SK-N-SH (cell line): ENCODE measurements at regions not wholly inside any gene's neighbourhood (a gene's known extent, or its start where the extent isn't known, plus 50 kb on each side); places are given as distances from the start of the nearest gene placed in this dataset.

Experiments used
- CTCF ChIA-PET: fragments of 300-600, 350-600 bp; formaldehyde crosslinking; extraction: SDS; loops from one replicate; lab custom pipeline; 2021; lab: Yijun Ruan, JAX
- POLR2A ChIA-PET: fragments of 350-600 bp; sonication (Branson Sonifier 250); formaldehyde crosslinking; extraction: SDS; loops from one replicate; lab custom pipeline; 2020; ENCODE audit warnings: antibody characterized with exemption, inconsistent platforms; lab: Yijun Ruan, JAX
- DNase-seq: peaks from one replicate; pipeline ENCODE4 v3.0.0; 2012
- H2AFZ ChIP-seq: fragments of 200-600 bp; sonication (generic); 2 replicates; pipeline ENCODE4 v1.8.1; 2016; ENCODE audit warnings: antibody characterized with exemption, mild to moderate bottlenecking, low read depth
- H3F3A ChIP-seq: fragments of 200-600 bp; sonication (generic); replicated peaks from 2 replicates; pipeline ENCODE3; 2016; ENCODE audit warnings: antibody characterized with exemption, mild to moderate bottlenecking; ENCODE audit not compliant: insufficient read depth
- H3K27ac ChIP-seq, 2 experiments: fragments of 200-500 bp in 1 of 2; fragments of 200-600 bp in 1 of 2; sonication (Bioruptor generic) in 1 of 2; sonication (generic), shearing (Covaris generic) in 1 of 2; 2 replicates each; pipeline versions ENCODE4 v1.5.1 to v1.6.1; 2014 to 2016; ENCODE audit warnings: low read depth in 2 of 2, inconsistent platforms in 1 of 2, low read length in 1 of 2, mild to moderate bottlenecking in 1 of 2, mixed read lengths in 1 of 2
- H3K27me3 ChIP-seq: fragments of 200-600 bp; sonication (generic), shearing (Covaris generic); 2 replicates; pipeline ENCODE4 v1.6.1; 2016; ENCODE audit warnings: mixed run types; ENCODE audit not compliant: insufficient read depth
- H3K36me3 ChIP-seq, 2 experiments: fragments of 200-500 bp in 1 of 2; fragments of 200-600 bp in 1 of 2; sonication (Bioruptor generic) in 1 of 2; sonication (generic) in 1 of 2; replicated peaks in 1 of 2; 2 replicates each; pipeline versions ENCODE3 to v1.5.1; 2014 to 2016; ENCODE audit warnings: low read length in 1 of 2, mild to moderate bottlenecking in 1 of 2; ENCODE audit not compliant: insufficient read depth in 2 of 2, control insufficient read depth in 1 of 2
- H3K4me1 ChIP-seq, 2 experiments: fragments of 200-500 bp in 1 of 2; fragments of 200-600 bp in 1 of 2; sonication (Bioruptor generic) in 1 of 2; sonication (generic), shearing (Covaris generic) in 1 of 2; 2 replicates each; pipeline versions ENCODE4 v1.5.1 to v1.6.1; 2014 to 2016; ENCODE audit warnings: low read depth in 1 of 2, low read length in 1 of 2, mixed run types in 1 of 2; ENCODE audit not compliant: insufficient read depth in 2 of 2, control insufficient read depth in 1 of 2
- H3K4me2 ChIP-seq: fragments of 200-600 bp; sonication (generic), shearing (Covaris generic); 2 replicates; pipeline ENCODE4 v1.6.1; 2017; ENCODE audit warnings: mixed run types
- H3K4me3 ChIP-seq, 2 experiments: fragments of 200-500 bp in 1 of 2; fragments of 200-600 bp in 1 of 2; sonication (Bioruptor generic) in 1 of 2; sonication (generic), shearing (Covaris generic) in 1 of 2; 2 replicates each; pipeline versions ENCODE4 v1.5.1 to v1.8.1; 2014 to 2016; ENCODE audit warnings: low read depth in 2 of 2, inconsistent platforms in 1 of 2, low read length in 1 of 2, mild to moderate bottlenecking in 1 of 2, mixed read lengths in 1 of 2, moderate library complexity in 1 of 2
- H3K79me2 ChIP-seq: fragments of 200-600 bp; sonication (generic); 2 replicates; pipeline ENCODE4 v1.8.1; 2017; ENCODE audit warnings: mild to moderate bottlenecking; ENCODE audit not compliant: insufficient read depth
- H3K9ac ChIP-seq: fragments of 200-600 bp; sonication (generic); 2 replicates; pipeline ENCODE4 v1.6.1; 2017; ENCODE audit warnings: mixed run types
- H3K9me2 ChIP-seq: fragments of 200-600 bp; sonication (generic); 2 replicates; pipeline ENCODE4 v1.6.1; 2017; ENCODE audit warnings: mixed run types
- H3K9me3 ChIP-seq: fragments of 200-600 bp; sonication (generic); 2 replicates; pipeline ENCODE4 v1.6.1; 2017; ENCODE audit warnings: mixed run types, mild to moderate bottlenecking, moderate library complexity
- H4K20me1 ChIP-seq: fragments of 200-600 bp; sonication (generic); 2 replicates; pipeline ENCODE4 v1.6.1; 2017; ENCODE audit warnings: mild to moderate bottlenecking, mixed run types; ENCODE audit not compliant: insufficient read depth
- ELF1 ChIP-seq: IDR thresholded peaks from 2 replicates; pipeline ENCODE4 v1.4.0; 2012
- EP300 ChIP-seq, 2 experiments: IDR thresholded peaks; 2 replicates each; pipeline versions ENCODE4 v1.4.0 to v1.6.1; 2012; ENCODE audit warnings: borderline replicate concordance in 1 of 2, low read depth in 1 of 2, low read length in 1 of 2
- EZH2phosphoT487 ChIP-seq: fragments of 200-600 bp; sonication (generic); IDR thresholded peaks from 2 replicates; pipeline ENCODE4 v1.6.1; 2017; ENCODE audit warnings: low read depth, mixed run types, mild to moderate bottlenecking, antibody characterized with exemption, moderate library complexity, borderline replicate concordance
- FOXJ3 ChIP-seq: sonication (generic); formaldehyde crosslinking; IDR thresholded peaks from 2 replicates; pipeline ENCODE4 v1.5.1; 2020; ENCODE audit warnings: mild to moderate bottlenecking, missing genetic modification reagents
- GATA2 ChIP-seq: sonication (generic); formaldehyde crosslinking; IDR thresholded peaks from 2 replicates; pipeline ENCODE4 v1.5.0; 2020; ENCODE audit warnings: mild to moderate bottlenecking, missing genetic modification reagents
- MEF2A ChIP-seq: IDR thresholded peaks from 2 replicates; pipeline ENCODE4 v1.4.0; 2012; ENCODE audit warnings: low read depth, borderline replicate concordance
- NFIC ChIP-seq: IDR thresholded peaks from 2 replicates; pipeline ENCODE4 v1.4.0; 2012; ENCODE audit warnings: borderline replicate concordance
- NRF1 ChIP-seq: IDR thresholded peaks from 2 replicates; pipeline ENCODE4 v1.6.1; 2012; ENCODE audit warnings: low read depth, mild to moderate bottlenecking, low read length
- RAD21 ChIP-seq: IDR thresholded peaks from 2 replicates; pipeline ENCODE4 v1.6.1; 2012; ENCODE audit warnings: mild to moderate bottlenecking, low read length
- RCOR1 ChIP-seq: fragments of 150-350 bp; IDR thresholded peaks from 2 replicates; pipeline ENCODE4 v1.6.1; 2017; ENCODE audit warnings: antibody characterized with exemption, low read length
- RXRA ChIP-seq: IDR thresholded peaks from 2 replicates; pipeline ENCODE4 v1.4.0; 2012; ENCODE audit warnings: low read depth, mild to moderate bottlenecking, borderline replicate concordance
- SIN3A ChIP-seq: IDR thresholded peaks from 2 replicates; pipeline ENCODE4 v1.6.1; 2012; ENCODE audit warnings: low read depth, mild to moderate bottlenecking, low read length, moderate library complexity, borderline replicate concordance
- SMC3 ChIP-seq: IDR thresholded peaks from 2 replicates; pipeline ENCODE4 v1.6.1; 2012; ENCODE audit warnings: low read depth, low read length, improper control_type of control experiment
- TAF1 ChIP-seq: IDR thresholded peaks from 2 replicates; pipeline ENCODE4 v1.6.1; 2012; ENCODE audit warnings: low read depth, mild to moderate bottlenecking, low read length, moderate library complexity, borderline replicate concordance
- TCF12 ChIP-seq: IDR thresholded peaks from 2 replicates; pipeline ENCODE4 v1.4.0; 2012
- TEAD4 ChIP-seq: IDR thresholded peaks from 2 replicates; pipeline ENCODE4 v1.4.0; 2012; ENCODE audit warnings: mild to moderate bottlenecking, borderline replicate concordance; ENCODE audit not compliant: insufficient read depth
- WGBS: methylation state at CpG from one replicate; pipeline ENCODE4 v1.1.6; 2017; ENCODE audit warnings: low lambda C conversion rate; 5-methylcytosine and 5-hydroxymethylcytosine counted together
- TF ChIP-seq, protein P1 (sequence below): fragments of 150-350 bp; IDR thresholded peaks from 2 replicates; pipeline ENCODE4 v1.6.1; 2017; ENCODE audit warnings: antibody characterized with exemption, low read length, low read depth, borderline replicate concordance
- TF ChIP-seq, protein P2 (sequence below): IDR thresholded peaks from 2 replicates; pipeline ENCODE4 v1.4.0; 2012; ENCODE audit warnings: low read depth, borderline replicate concordance

DNA sequence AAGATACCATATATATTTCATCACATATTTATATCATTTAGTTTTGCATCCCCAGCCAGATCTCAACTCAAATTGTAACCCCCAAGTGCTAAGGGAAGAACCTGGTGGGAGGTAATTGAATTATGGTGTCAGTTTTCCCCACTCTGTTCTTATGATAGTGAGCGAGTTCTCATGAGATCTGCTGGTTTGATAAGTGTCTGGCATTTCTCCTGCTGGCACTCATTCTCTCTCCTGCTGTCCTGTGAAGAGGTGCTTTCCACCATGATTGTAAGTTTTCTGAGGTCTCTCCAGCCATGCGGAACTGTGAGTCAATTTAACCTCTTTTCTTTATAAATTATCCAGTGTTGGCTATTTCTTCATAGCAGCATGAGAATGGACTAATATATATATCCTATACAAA, 462.5 kb upstream of the SLITRK5 start:
- no peak for DNase-seq
- H3K4me2 ChIP-seq: no peak overlapping the region
- no peak overlapping the region for H3K9ac ChIP-seq
- CTCF ChIA-PET: no interaction called here
- no peaks in the 10 kb centered on the region for H3K9me3 ChIP-seq
- H3K4me3 ChIP-seq: no peak overlapping the region
- TF ChIP-seq MEF2A (no peak), EP300 (IDR thresholded peaks at IDR 0.05; ENCODE audit: borderline replicate concordance in 1 of 2, low read depth in 1 of 2, low read length in 1 of 2) (no peak), RCOR1 (no peak), ELF1 (no peak), NFIC (no peak), RXRA (no peak), TCF12 (no peak), TAF1 (no peak), SMC3 (no peak)
- TF ChIP-seq, protein P1, sequence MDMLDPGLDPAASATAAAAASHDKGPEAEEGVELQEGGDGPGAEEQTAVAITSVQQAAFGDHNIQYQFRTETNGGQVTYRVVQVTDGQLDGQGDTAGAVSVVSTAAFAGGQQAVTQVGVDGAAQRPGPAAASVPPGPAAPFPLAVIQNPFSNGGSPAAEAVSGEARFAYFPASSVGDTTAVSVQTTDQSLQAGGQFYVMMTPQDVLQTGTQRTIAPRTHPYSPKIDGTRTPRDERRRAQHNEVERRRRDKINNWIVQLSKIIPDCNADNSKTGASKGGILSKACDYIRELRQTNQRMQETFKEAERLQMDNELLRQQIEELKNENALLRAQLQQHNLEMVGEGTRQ: no peak
- POLR2A ChIA-PET: no interaction called here
- H3K27me3 ChIP-seq: no peaks in the 10 kb centered on the region
- no peak overlapping the region for H3K27ac ChIP-seq
- H3K9me2 ChIP-seq: 0 out of 2 replicates have a peak, but pooled peaks cover 3% of the 10 kb centered on the region
- H2AFZ ChIP-seq: no peak overlapping the region
- no peaks in the 10 kb centered on the region for H3F3A ChIP-seq
- WGBS: 5% methylated on average over 2 of the region's 2 CpGs
- H3K4me1 ChIP-seq: no peaks in the 10 kb centered on the region
- no peaks in the 10 kb centered on the region for H3K79me2 ChIP-seq
- H3K36me3 ChIP-seq: no peaks in the 10 kb centered on the region
- H4K20me1 ChIP-seq: no peaks in the 10 kb centered on the region

DNA sequence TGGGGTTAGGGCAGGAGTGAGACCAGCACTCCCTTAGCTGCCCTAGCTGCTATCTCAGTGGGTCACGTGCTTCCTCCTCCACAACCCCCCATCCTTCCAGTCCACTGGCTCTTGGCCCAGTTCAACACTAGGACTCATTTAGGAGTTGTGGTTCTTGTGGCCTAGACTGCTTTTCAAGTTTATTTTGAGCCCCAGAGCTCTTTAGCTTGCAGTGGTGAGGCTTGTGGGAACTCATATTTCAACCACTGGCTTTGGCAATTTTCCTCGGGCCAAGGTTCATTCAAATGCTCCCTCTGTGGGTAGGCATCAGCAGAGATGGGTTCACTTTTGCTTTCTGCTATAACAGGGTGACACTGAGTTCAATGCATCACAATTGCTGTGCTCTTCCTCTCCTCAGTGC, 436.2 kb upstream of the SLITRK5 start:
- no peaks in the 10 kb centered on the region for H4K20me1 ChIP-seq
- H3K4me1 ChIP-seq: no peaks in the 10 kb centered on the region
- no peaks in the 10 kb centered on the region for H3K36me3 ChIP-seq
- no peak for DNase-seq
- H3K9me3 ChIP-seq: no peaks in the 10 kb centered on the region
- H3K4me2 ChIP-seq: no peak overlapping the region
- H3K79me2 ChIP-seq: no peaks in the 10 kb centered on the region
- no peak overlapping the region for H3K4me3 ChIP-seq
- no peak overlapping the region for H3K27ac ChIP-seq
- no peaks in the 10 kb centered on the region for H3F3A ChIP-seq
- 0% methylated on average over 2 of the region's 2 CpGs for WGBS
- TF ChIP-seq, protein P2, sequence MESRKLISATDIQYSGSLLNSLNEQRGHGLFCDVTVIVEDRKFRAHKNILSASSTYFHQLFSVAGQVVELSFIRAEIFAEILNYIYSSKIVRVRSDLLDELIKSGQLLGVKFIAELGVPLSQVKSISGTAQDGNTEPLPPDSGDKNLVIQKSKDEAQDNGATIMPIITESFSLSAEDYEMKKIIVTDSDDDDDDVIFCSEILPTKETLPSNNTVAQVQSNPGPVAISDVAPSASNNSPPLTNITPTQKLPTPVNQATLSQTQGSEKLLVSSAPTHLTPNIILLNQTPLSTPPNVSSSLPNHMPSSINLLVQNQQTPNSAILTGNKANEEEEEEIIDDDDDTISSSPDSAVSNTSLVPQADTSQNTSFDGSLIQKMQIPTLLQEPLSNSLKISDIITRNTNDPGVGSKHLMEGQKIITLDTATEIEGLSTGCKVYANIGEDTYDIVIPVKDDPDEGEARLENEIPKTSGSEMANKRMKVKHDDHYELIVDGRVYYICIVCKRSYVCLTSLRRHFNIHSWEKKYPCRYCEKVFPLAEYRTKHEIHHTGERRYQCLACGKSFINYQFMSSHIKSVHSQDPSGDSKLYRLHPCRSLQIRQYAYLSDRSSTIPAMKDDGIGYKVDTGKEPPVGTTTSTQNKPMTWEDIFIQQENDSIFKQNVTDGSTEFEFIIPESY: no peak
- TF ChIP-seq TEAD4 (no peak), ELF1 (no peak), RCOR1 (no peak), RAD21 (no peak), SIN3A (no peak), FOXJ3 (CRISPR knock-in tag) (no peak), EZH2phosphoT487 (no peak), TAF1 (no peak), GATA2 (CRISPR knock-in tag) (no peak), SMC3 (no peak), NRF1 (no peak)
- TF ChIP-seq, all 33 proteins: peak for 0
- no peak overlapping the region for H2AFZ ChIP-seq
- H3K27me3 ChIP-seq: no peaks in the 10 kb centered on the region
- H3K9ac ChIP-seq: no peak overlapping the region
- H3K9me2 ChIP-seq: no peaks in the 10 kb centered on the region
- CTCF ChIA-PET: interaction anchor here (1.3 kb wide), 1 partner anchor 39 kb away, joined by 3 read pairs; no protein-coding TSS in a partner anchor
- POLR2A ChIA-PET: no interaction called here
